Fibroblast of skin of right quadriceps (primary cell): ENCODE measurements at regions not wholly inside any gene's neighbourhood (a gene's known extent, or its start where the extent isn't known, plus 50 kb on each side); places are given as distances from the start of the nearest gene placed in this dataset.

Experiments used
- DNase-seq: peaks from one replicate; pipeline ENCODE4 v3.0.0-alpha.2; 2013

DNA sequence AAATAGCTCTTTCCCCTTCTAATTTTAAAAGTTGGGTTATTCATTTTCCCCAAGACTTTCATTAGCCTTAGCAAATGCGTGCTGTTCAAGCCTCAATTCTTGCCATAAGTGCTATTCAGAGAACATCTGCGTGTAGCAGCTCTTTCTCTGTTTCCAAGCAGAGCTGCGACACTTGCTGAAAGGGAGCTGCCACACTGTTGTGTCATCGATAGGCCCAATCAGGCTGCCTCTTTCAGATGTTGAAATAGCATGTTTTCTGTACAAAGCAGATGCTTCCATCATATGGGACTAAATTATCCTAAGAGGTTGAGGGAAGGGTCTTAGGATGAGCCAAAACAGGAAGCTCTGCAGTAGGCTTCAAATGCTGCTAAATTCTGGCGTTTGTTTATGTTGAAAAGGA lies 220.9 kb upstream of the CDC14C start:
- DNase-seq, result no peak

- DNase-seq, result no peak
These were observed 216.2 kb upstream of the CDC14C start for GRCh38 chr7:48708122-48708521.

- no peak for DNase-seq
These were observed 215.7 kb upstream of the CDC14C start for GRCh38 chr7:48708635-48709034.

- DNase-seq, result no peak
These were observed 213.4 kb upstream of the CDC14C start for GRCh38 chr7:48710995-48711394.

- DNase-seq, result no peak
These were observed 205.5 kb upstream of the CDC14C start for GRCh38 chr7:48718731-48719378.

GRCh38 chr7:48728799-48729198 lies 195.5 kb upstream of the CDC14C start:
- DNase-seq, result no peak

GRCh38 chr7:48734695-48735406 lies 189.5 kb upstream of the CDC14C start:
- no peak for DNase-seq

GRCh38 chr7:48741545-48741944 lies 182.8 kb upstream of the CDC14C start:
- no peak for DNase-seq

GRCh38 chr7:48742079-48742798 lies 182.1 kb upstream of the CDC14C start:
- DNase-seq, result no peak

DNA sequence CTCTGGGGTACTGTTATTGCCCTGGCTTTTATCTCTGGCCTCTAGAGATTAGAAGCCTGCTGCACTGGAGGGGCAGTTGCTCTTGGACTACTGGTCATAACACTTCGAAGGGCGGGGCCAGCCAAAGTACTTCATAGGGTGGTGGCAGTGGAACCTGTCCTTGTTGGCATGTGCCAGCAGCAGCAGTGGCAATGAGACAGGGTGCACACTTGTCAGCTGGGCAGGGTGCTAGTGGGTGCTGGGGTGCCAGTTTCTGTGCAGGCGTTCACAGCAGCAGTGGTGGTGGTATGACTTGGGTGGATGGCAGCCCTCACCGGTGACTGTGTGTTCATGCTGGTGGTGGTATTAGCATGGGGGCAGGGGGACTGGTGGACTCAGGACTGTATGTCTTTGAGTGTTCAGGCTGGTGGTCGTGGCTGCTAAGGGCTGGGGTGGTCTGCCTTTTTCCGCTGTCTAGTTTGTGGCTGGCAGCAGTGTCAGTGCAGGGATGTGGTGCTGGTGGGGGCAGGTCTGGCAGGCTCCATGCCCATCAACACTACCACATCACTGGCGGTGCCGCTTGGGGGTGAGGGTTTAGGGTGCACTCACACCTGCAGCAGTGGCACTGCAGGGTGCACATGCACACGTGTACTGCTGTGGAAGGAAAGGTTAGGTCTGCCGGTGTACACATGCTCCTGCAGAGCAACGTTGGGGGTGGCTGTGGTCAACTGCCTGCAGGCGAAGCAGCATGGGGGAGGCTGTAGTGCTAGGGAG lies 176.1 kb upstream of the CDC14C start:
- DNase-seq, result no peak

- DNase-seq, result no peak
These were observed 169.2 kb upstream of the CDC14C start for GRCh38 chr7:48755061-48755555.

- no peak for DNase-seq
These were observed 164.8 kb upstream of the CDC14C start for GRCh38 chr7:48759431-48760080.

- DNase-seq, result no peak
These were observed 163.7 kb upstream of the CDC14C start for GRCh38 chr7:48760528-48761265.

GRCh38 chr7:48780862-48781261 lies 143.5 kb upstream of the CDC14C start:
- DNase-seq, result no peak

DNA sequence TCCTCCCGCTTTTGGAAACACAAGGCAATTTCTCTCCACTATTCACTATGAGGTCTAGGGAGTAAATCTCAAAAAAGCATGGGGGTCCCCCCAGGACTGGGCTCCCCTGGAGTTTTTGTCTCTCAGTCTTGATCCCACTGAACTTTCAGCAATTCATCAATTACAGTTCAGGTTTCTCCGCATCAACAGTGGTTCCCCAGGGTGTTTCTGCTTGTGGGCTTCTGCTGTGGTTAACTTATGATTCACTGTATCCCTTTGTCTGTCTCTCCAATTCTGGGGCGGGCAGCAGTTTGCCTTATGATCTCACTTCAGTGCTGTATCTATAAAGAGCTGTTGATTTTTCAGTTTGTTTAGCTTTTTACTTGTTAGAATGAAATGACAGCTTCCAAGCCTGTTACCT lies 142.6 kb upstream of the CDC14C start:
- peak; percentile 1 for DNase-seq

GRCh38 chr7:48782511-48782910 lies 141.8 kb upstream of the CDC14C start:
- no peak for DNase-seq

GRCh38 chr7:48786951-48787350 lies 137.4 kb upstream of the CDC14C start:
- no peak for DNase-seq

DNA sequence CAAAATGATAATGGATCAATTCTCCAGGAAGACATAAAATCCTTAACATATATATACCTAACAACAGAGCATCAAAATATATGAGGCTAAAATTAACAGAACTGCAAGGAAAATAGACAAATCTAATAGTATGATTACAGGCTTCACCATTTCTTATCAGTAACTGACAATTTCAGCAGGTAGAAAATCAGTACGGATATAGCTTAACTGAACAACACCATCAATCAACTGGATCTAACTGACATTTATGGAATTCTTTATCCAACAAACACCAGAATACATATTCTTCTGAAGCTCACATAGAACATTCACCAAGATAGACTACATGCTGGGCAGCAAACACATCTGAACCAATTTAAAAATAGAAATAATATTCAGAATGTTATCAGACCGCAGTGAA lies 121.1 kb upstream of the CDC14C start:
- no peak for DNase-seq

GRCh38 chr7:48806731-48807130 lies 117.6 kb upstream of the CDC14C start:
- no peak for DNase-seq

GRCh38 chr7:48811071-48811470 lies 113.3 kb upstream of the CDC14C start:
- DNase-seq, result no peak

GRCh38 chr7:48813472-48813871 lies 110.9 kb upstream of the CDC14C start:
- DNase-seq, result no peak

DNA sequence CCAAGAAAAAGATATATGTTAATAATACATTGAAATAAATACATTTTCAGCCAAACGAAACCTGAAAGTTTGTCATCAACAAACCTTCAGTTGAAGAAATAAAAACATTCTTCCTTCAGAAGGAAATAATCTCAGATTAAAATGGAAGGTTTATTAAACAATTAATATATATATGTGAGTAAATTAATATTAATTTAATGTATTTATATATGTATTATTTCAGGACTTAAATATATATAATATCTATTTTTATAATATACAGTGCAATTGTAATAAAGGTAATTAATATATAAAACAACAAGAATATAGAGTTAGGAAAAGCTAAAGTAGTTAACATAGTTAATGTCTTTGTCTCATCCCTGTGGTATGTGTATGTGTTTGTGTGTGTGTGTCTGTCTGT lies 102.2 kb upstream of the CDC14C start:
- no peak for DNase-seq
